RWPE2 (cell line): ENCODE measurements at regions not wholly inside any gene's neighbourhood (a gene's known extent, or its start where the extent isn't known, plus 50 kb on each side); places are given as distances from the start of the nearest gene placed in this dataset.

ENCODE experiments used
- ATAC-seq: fragments of 200-7000 bp; cut with Tn5 transposase; 3 replicates; pipeline ENCODE4 v1.9.1; 2021; ENCODE audit warnings: low read depth
- DNase-seq: peaks from one replicate; pipeline ENCODE4 v3.0.0-alpha.2; 2020; ENCODE audit warnings: low spot score
- H3K27ac ChIP-seq: fragments of 450-650 bp; 2 replicates; pipeline ENCODE4 v1.5.1; 2017; ENCODE audit warnings: mild to moderate bottlenecking; ENCODE audit not compliant: poor library complexity, severe bottlenecking
- H3K27me3 ChIP-seq: fragments of 250-450 bp; sonication (Bioruptor Pico); 2 replicates; pipeline ENCODE4 v1.5.1; 2021; ENCODE audit warnings: mild to moderate bottlenecking, moderate library complexity; ENCODE audit not compliant: insufficient read depth, poor library complexity, severe bottlenecking
- H3K36me3 ChIP-seq: fragments of 250-450 bp; sonication (Bioruptor Pico); 2 replicates; pipeline ENCODE4 v1.5.1; 2020; ENCODE audit warnings: low read depth, mild to moderate bottlenecking, moderate library complexity
- H3K4me1 ChIP-seq: fragments of 250-450 bp; sonication (Bioruptor Pico); 2 replicates; pipeline ENCODE4 v1.5.1; 2021; ENCODE audit warnings: mild to moderate bottlenecking, moderate library complexity; ENCODE audit not compliant: insufficient read depth, poor library complexity, severe bottlenecking
- H3K4me3 ChIP-seq: fragments of 250-450 bp; sonication (Bioruptor Pico); 2 replicates; pipeline ENCODE4 v1.5.1; 2021; ENCODE audit warnings: mild to moderate bottlenecking, moderate library complexity; ENCODE audit not compliant: severe bottlenecking
- H3K9me3 ChIP-seq: fragments of 250-450 bp; sonication (Bioruptor Pico); 2 replicates; pipeline ENCODE4 v1.5.1; 2021; ENCODE audit warnings: mild to moderate bottlenecking, moderate library complexity; ENCODE audit not compliant: severe bottlenecking
- CTCF ChIP-seq: fragments of 450-650 bp; IDR thresholded peaks from one replicate; pipeline ENCODE4 v1.5.1; 2017; ENCODE audit warnings: mild to moderate bottlenecking, moderate library complexity; ENCODE audit not compliant: poor library complexity, severe bottlenecking

- Histone ChIP-seq H3K9me3 (peaks cover 4% of the 10 kb centered on the region), H3K27ac (no peak overlapping the region), H3K27me3 (peaks cover 3% of the 10 kb centered on the region), H3K36me3 (no peaks in the 10 kb centered on the region), H3K4me1 (no peaks in the 10 kb centered on the region), H3K4me3 (no peak overlapping the region)
- ATAC-seq (no peak), DNase-seq (no peak)
- no peak for TF ChIP-seq CTCF
Measured at GRCh38 chr5:15322421-15322820, 177.6 kb upstream of the FBXL7 start.

GRCh38 chr5:15321776-15322175 lies 178.2 kb upstream of the FBXL7 start:
- no peak overlapping the region for H3K27ac ChIP-seq

GRCh38 chr5:15320871-15321270 lies 179.1 kb upstream of the FBXL7 start:
- TF ChIP-seq CTCF, result no peak
- DNase-seq, result no peak
- Histone ChIP-seq H3K9me3 (no peaks in the 10 kb centered on the region), H3K27me3 (peaks cover 2% of the 10 kb centered on the region), H3K27ac (no peak overlapping the region), H3K4me1 (no peaks in the 10 kb centered on the region), H3K36me3 (no peaks in the 10 kb centered on the region), H3K4me3 (no peak overlapping the region)
- no peak for ATAC-seq

More at GRCh38 chr5:15321776-15322175, 178.2 kb upstream of the FBXL7 start:
- ATAC-seq, result no peak
- no peak overlapping the region for H3K4me3 ChIP-seq
- H3K4me1 ChIP-seq, result no peaks in the 10 kb centered on the region
- TF ChIP-seq CTCF, result no peak
- peaks cover 3% of the 10 kb centered on the region for H3K27me3 ChIP-seq
- no peaks in the 10 kb centered on the region for H3K36me3 ChIP-seq
- DNase-seq, result no peak
- H3K9me3 ChIP-seq, result peaks cover under 1% of the 10 kb centered on the region

GRCh38 chr5:15304914-15305834 lies 194.8 kb upstream of the FBXL7 start:
- H3K27me3 ChIP-seq, result peaks cover 1% of the 10 kb centered on the region
- no peak for ATAC-seq
- H3K9me3 ChIP-seq, result no peaks in the 10 kb centered on the region
- no peak overlapping the region for H3K27ac ChIP-seq
- no peak overlapping the region for H3K4me3 ChIP-seq
- no peaks in the 10 kb centered on the region for H3K36me3 ChIP-seq
- no peak for DNase-seq
- H3K4me1 ChIP-seq, result no peaks in the 10 kb centered on the region
- TF ChIP-seq CTCF, result no peak
